ENCODE measurements at regions not wholly inside any gene's neighbourhood (a gene's known extent, or its start where the extent isn't known, plus 50 kb on each side); places are given as distances from the start of the nearest gene placed in this dataset.

DNA sequence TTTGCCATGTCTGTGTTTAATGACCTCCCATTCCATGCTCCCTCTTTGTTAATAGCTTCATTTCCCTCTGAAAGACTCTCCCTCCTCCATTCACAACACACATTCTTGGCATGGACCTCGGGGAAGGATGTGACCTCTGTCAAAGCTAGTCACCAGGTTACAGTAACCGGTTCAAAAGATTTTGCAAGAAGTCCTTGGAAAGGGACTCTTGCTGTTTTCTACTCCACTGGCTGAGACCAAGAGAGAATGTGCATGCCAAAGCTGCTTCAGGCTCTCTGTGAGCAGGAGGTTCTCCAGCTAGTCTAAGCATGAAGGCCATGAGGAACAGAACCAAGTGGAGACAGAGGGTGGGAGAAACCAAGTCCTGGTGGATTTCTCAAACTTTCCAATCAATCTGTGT lies 732.6 kb downstream of the CCSER2 start:
- Histone ChIP-seq H3K4ac (ENCODE audit: low read depth, low read length) (no peak overlapping the region), H2BK15ac (ENCODE audit: low read depth, low read length) (no peak overlapping the region), H3K18ac (ENCODE audit: insufficient read length, low read depth, low read length) (no peak overlapping the region), H2BK12ac (ENCODE audit: insufficient read length, low read depth, low read length) (no peak overlapping the region), H2BK120ac (ENCODE audit: low read depth, low read length, poor library complexity, severe bottlenecking) (no peak overlapping the region), H4K8ac (replicated peaks; ENCODE audit: insufficient read length, low read depth, low read length) (no peak overlapping the region), H3K79me1 (ENCODE audit: insufficient read depth, low read depth, low read length, poor library complexity, severe bottlenecking) (no peaks in the 10 kb centered on the region), H3K23ac (ENCODE audit: insufficient read length, low read depth, low read length) (no peak overlapping the region), H3K9ac (ENCODE audit: extremely low read depth, insufficient read length, low read length) (no peak overlapping the region), H3K56ac (ENCODE audit: insufficient read length, low read depth, low read length) (no peak overlapping the region), H4K20me1 (ENCODE audit: control insufficient read depth, insufficient read depth, insufficient read length) (no peaks in the 10 kb centered on the region), H3K9me3 (ENCODE audit: control insufficient read depth, low read depth, low read length) (peaks cover 4% of the 10 kb centered on the region), H2AFZ (ENCODE audit: low read length) (no peak overlapping the region), H4K5ac (ENCODE audit: insufficient read length, low read depth, low read length) (no peak overlapping the region), H3K4me1 (ENCODE audit: insufficient read depth, low read length) (no peaks in the 10 kb centered on the region), H2AK5ac (ENCODE audit: insufficient read length, low read length) (no peak overlapping the region), H3K27me3 (ENCODE audit: insufficient read depth, low read length) (no peaks in the 10 kb centered on the region), H3T11ph (ENCODE audit: low read length) (no peak overlapping the region), H3K4me2 (ENCODE audit: insufficient read depth, insufficient read length, low read length) (no peak overlapping the region), H3K23me2 (ENCODE audit: insufficient read length, low read depth, low read length, poor library complexity, severe bottlenecking) (no peaks in the 10 kb centered on the region), H3K14ac (ENCODE audit: insufficient read depth, low read length) (no peak overlapping the region), H2BK5ac (ENCODE audit: insufficient read length, low read length) (no peak overlapping the region), H3K27ac (ENCODE audit: insufficient read length, low read depth, low read length) (no peak overlapping the region), H4K91ac (ENCODE audit: insufficient read length, low read depth, low read length) (no peak overlapping the region), H3K79me2 (ENCODE audit: insufficient read depth, low read length) (no peaks in the 10 kb centered on the region), H2BK20ac (ENCODE audit: low read depth, low read length, poor library complexity, severe bottlenecking) (no peak overlapping the region)
- DNase-seq = no peak
- WGBS (ENCODE audit: extremely low coverage, insufficient read length, low lambda C conversion rate) = no CpG with 5 or more reads among the region's 2 CpGs
- H3K4me1 Mint-ChIP-seq = peaks cover 13 to 14% of the 10 kb centered on the region in 2 experiments
- H3K4me3 Mint-ChIP-seq = no peak overlapping the region
- no peak for TF ChIP-seq CTCF (conservative IDR thresholded peaks at IDR 0.05)
- peaks cover 29 to 33% of the 10 kb centered on the region in 2 experiments for H3K9me3 Mint-ChIP-seq
- peaks cover 9 to 27% (median 13%) of the 10 kb centered on the region in 3 experiments; a peak in 6 of 7 replicates for H3K36me3 Mint-ChIP-seq (ENCODE audit: insufficient read depth in 1 of 3, low read depth in 3 of 3)
- H3K27me3 Mint-ChIP-seq (ENCODE audit: low read depth) = no peaks in the 10 kb centered on the region
- no peak overlapping the region for H3K27ac Mint-ChIP-seq

All from H9 (cell line).